ENCODE measurements at regions not wholly inside any gene's neighbourhood (a gene's known extent, or its start where the extent isn't known, plus 50 kb on each side); places are given as distances from the start of the nearest gene placed in this dataset.
"Not testable (repeated sequence)": the region's sequence is repeated elsewhere in the genome, so short reads cannot be mapped to it uniquely, and the experiment has no call there.

- Histone ChIP-seq H3K9ac (ENCODE audit: low read depth in 1 of 2, low read length in 2 of 2) (no peak overlapping the region), H3K9me3 (ENCODE audit: control insufficient read depth in 2 of 2, low read length in 2 of 2) (peaks cover 0 to 2% of the 10 kb centered on the region in 2 donors), H3K36me3 (ENCODE audit: control insufficient read depth in 2 of 2, insufficient read depth in 2 of 2, low read length in 2 of 2) (no peaks in the 10 kb centered on the region), H3K4me3 (ENCODE audit: low read length in 2 of 2) (no peak overlapping the region), H3K4me1 (ENCODE audit: control insufficient read depth in 2 of 2, insufficient read depth in 2 of 2, low read length in 2 of 2) (no peaks in the 10 kb centered on the region), H3K27me3 (ENCODE audit: control insufficient read depth in 2 of 2, insufficient read depth in 2 of 2, low read length in 2 of 2) (no peaks in the 10 kb centered on the region), H3K27ac (ENCODE audit: low read depth in 2 of 2, low read length in 2 of 2) (no peak overlapping the region)
These were observed 991.8 kb upstream of the CTNND2 start for GRCh38 chr5:12896086-12896485.

- Histone ChIP-seq H3K4me1 (ENCODE audit: control insufficient read depth in 2 of 2, insufficient read depth in 2 of 2, low read length in 2 of 2) (no peaks in the 10 kb centered on the region), H3K9ac (ENCODE audit: low read depth in 1 of 2, low read length in 2 of 2) (no peak overlapping the region), H3K9me3 (ENCODE audit: control insufficient read depth in 2 of 2, low read length in 2 of 2) (peaks cover 0 to 5% of the 10 kb centered on the region in 2 donors), H3K27ac (ENCODE audit: low read depth in 2 of 2, low read length in 2 of 2) (no peak overlapping the region), H3K27me3 (ENCODE audit: control insufficient read depth in 2 of 2, insufficient read depth in 2 of 2, low read length in 2 of 2) (no peaks in the 10 kb centered on the region), H3K4me3 (ENCODE audit: low read length in 2 of 2) (no peak overlapping the region), H3K36me3 (ENCODE audit: control insufficient read depth in 2 of 2, insufficient read depth in 2 of 2, low read length in 2 of 2) (no peaks in the 10 kb centered on the region)
These were observed 980.8 kb upstream of the CTNND2 start for GRCh38 chr5:12885018-12885417.

GRCh38 chr5:12883395-12883794 lies 979.1 kb upstream of the CTNND2 start:
- no peak overlapping the region for H3K9ac ChIP-seq (ENCODE audit: low read depth in 1 of 2, low read length in 2 of 2)
- H3K36me3 ChIP-seq (ENCODE audit: control insufficient read depth in 2 of 2, insufficient read depth in 2 of 2, low read length in 2 of 2), result no peaks in the 10 kb centered on the region
- H3K4me1 ChIP-seq (ENCODE audit: control insufficient read depth in 2 of 2, insufficient read depth in 2 of 2, low read length in 2 of 2), result no peaks in the 10 kb centered on the region
- no peak overlapping the region for H3K4me3 ChIP-seq (ENCODE audit: low read length in 2 of 2)
- no peak overlapping the region for H3K27ac ChIP-seq (ENCODE audit: low read depth in 2 of 2, low read length in 2 of 2)
- no peaks in the 10 kb centered on the region for H3K27me3 ChIP-seq (ENCODE audit: control insufficient read depth in 2 of 2, insufficient read depth in 2 of 2, low read length in 2 of 2)
- H3K9me3 ChIP-seq (ENCODE audit: control insufficient read depth in 2 of 2, low read length in 2 of 2), result peaks cover 0 to 5% of the 10 kb centered on the region in 2 donors

GRCh38 chr5:12876541-12877298 lies 972.5 kb upstream of the CTNND2 start:
- Histone ChIP-seq H3K36me3 (ENCODE audit: control insufficient read depth in 2 of 2, insufficient read depth in 2 of 2, low read length in 2 of 2) (no peaks in the 10 kb centered on the region), H3K9ac (ENCODE audit: low read depth in 1 of 2, low read length in 2 of 2) (no peak overlapping the region), H3K4me1 (ENCODE audit: control insufficient read depth in 2 of 2, insufficient read depth in 2 of 2, low read length in 2 of 2) (no peaks in the 10 kb centered on the region), H3K27me3 (ENCODE audit: control insufficient read depth in 2 of 2, insufficient read depth in 2 of 2, low read length in 2 of 2) (no peaks in the 10 kb centered on the region), H3K27ac (ENCODE audit: low read depth in 2 of 2, low read length in 2 of 2) (no peak overlapping the region), H3K4me3 (ENCODE audit: low read length in 2 of 2) (no peak overlapping the region), H3K9me3 (ENCODE audit: control insufficient read depth in 2 of 2, low read length in 2 of 2) (no peaks in the 10 kb centered on the region)

- Histone ChIP-seq H3K36me3 (ENCODE audit: control insufficient read depth in 2 of 2, insufficient read depth in 2 of 2, low read length in 2 of 2) (no peaks in the 10 kb centered on the region), H3K27me3 (ENCODE audit: control insufficient read depth in 2 of 2, insufficient read depth in 2 of 2, low read length in 2 of 2) (no peaks in the 10 kb centered on the region), H3K4me3 (ENCODE audit: low read length in 2 of 2) (no peak overlapping the region), H3K4me1 (ENCODE audit: control insufficient read depth in 2 of 2, insufficient read depth in 2 of 2, low read length in 2 of 2) (no peaks in the 10 kb centered on the region), H3K27ac (ENCODE audit: low read depth in 2 of 2, low read length in 2 of 2) (no peak overlapping the region), H3K9ac (ENCODE audit: low read depth in 1 of 2, low read length in 2 of 2) (no peak overlapping the region), H3K9me3 (ENCODE audit: control insufficient read depth in 2 of 2, low read length in 2 of 2) (no peaks in the 10 kb centered on the region)
These were observed 966.8 kb upstream of the CTNND2 start for GRCh38 chr5:12870872-12871539.

GRCh38 chr5:12865529-12865928 lies 961.3 kb upstream of the CTNND2 start:
- Histone ChIP-seq H3K27ac (ENCODE audit: low read depth in 2 of 2, low read length in 2 of 2) (no peak overlapping the region), H3K4me1 (ENCODE audit: control insufficient read depth in 2 of 2, insufficient read depth in 2 of 2, low read length in 2 of 2) (no peaks in the 10 kb centered on the region), H3K9ac (ENCODE audit: low read depth in 1 of 2, low read length in 2 of 2) (no peak overlapping the region), H3K36me3 (ENCODE audit: control insufficient read depth in 2 of 2, insufficient read depth in 2 of 2, low read length in 2 of 2) (no peaks in the 10 kb centered on the region), H3K27me3 (ENCODE audit: control insufficient read depth in 2 of 2, insufficient read depth in 2 of 2, low read length in 2 of 2) (no peaks in the 10 kb centered on the region), H3K4me3 (ENCODE audit: low read length in 2 of 2) (no peak overlapping the region), H3K9me3 (ENCODE audit: control insufficient read depth in 2 of 2, low read length in 2 of 2) (peaks cover 0 to 5% of the 10 kb centered on the region in 2 donors)

GRCh38 chr5:12861886-12862654 lies 957.8 kb upstream of the CTNND2 start:
- no peaks in the 10 kb centered on the region for H3K36me3 ChIP-seq (ENCODE audit: control insufficient read depth in 2 of 2, insufficient read depth in 2 of 2, low read length in 2 of 2)
- H3K9ac ChIP-seq (ENCODE audit: low read depth in 1 of 2, low read length in 2 of 2), result no peak overlapping the region
- H3K4me3 ChIP-seq (ENCODE audit: low read length in 2 of 2), result no peak overlapping the region
- no peaks in the 10 kb centered on the region for H3K27me3 ChIP-seq (ENCODE audit: control insufficient read depth in 2 of 2, insufficient read depth in 2 of 2, low read length in 2 of 2)
- H3K9me3 ChIP-seq (ENCODE audit: control insufficient read depth in 2 of 2, low read length in 2 of 2), result peaks cover 0 to 5% of the 10 kb centered on the region in 2 donors
- no peaks in the 10 kb centered on the region for H3K4me1 ChIP-seq (ENCODE audit: control insufficient read depth in 2 of 2, insufficient read depth in 2 of 2, low read length in 2 of 2)
- H3K27ac ChIP-seq (ENCODE audit: low read depth in 2 of 2, low read length in 2 of 2), result no peak overlapping the region

- not testable (repeated sequence) for H3K27ac ChIP-seq (ENCODE audit: low read depth in 2 of 2, low read length in 2 of 2); H3K9me3 ChIP-seq (ENCODE audit: control insufficient read depth in 2 of 2, low read length in 2 of 2); H3K36me3 ChIP-seq (ENCODE audit: control insufficient read depth in 2 of 2, insufficient read depth in 2 of 2, low read length in 2 of 2); H3K9ac ChIP-seq (ENCODE audit: low read depth in 1 of 2, low read length in 2 of 2); H3K4me3 ChIP-seq (ENCODE audit: low read length in 2 of 2); H3K27me3 ChIP-seq (ENCODE audit: control insufficient read depth in 2 of 2, insufficient read depth in 2 of 2, low read length in 2 of 2); H3K4me1 ChIP-seq (ENCODE audit: control insufficient read depth in 2 of 2, insufficient read depth in 2 of 2, low read length in 2 of 2)
These were observed 951.9 kb upstream of the CTNND2 start for GRCh38 chr5:12856105-12856504.

- no peak overlapping the region for H3K27ac ChIP-seq (ENCODE audit: low read depth in 2 of 2, low read length in 2 of 2)
- H3K9me3 ChIP-seq (ENCODE audit: control insufficient read depth in 2 of 2, low read length in 2 of 2), result no peaks in the 10 kb centered on the region
- H3K27me3 ChIP-seq (ENCODE audit: control insufficient read depth in 2 of 2, insufficient read depth in 2 of 2, low read length in 2 of 2), result no peaks in the 10 kb centered on the region
- H3K36me3 ChIP-seq (ENCODE audit: control insufficient read depth in 2 of 2, insufficient read depth in 2 of 2, low read length in 2 of 2), result no peaks in the 10 kb centered on the region
- no peak overlapping the region for H3K9ac ChIP-seq (ENCODE audit: low read depth in 1 of 2, low read length in 2 of 2)
- no peaks in the 10 kb centered on the region for H3K4me1 ChIP-seq (ENCODE audit: control insufficient read depth in 2 of 2, insufficient read depth in 2 of 2, low read length in 2 of 2)
- no peak overlapping the region for H3K4me3 ChIP-seq (ENCODE audit: low read length in 2 of 2)
These were observed 950.1 kb upstream of the CTNND2 start for GRCh38 chr5:12854386-12854785.

GRCh38 chr5:12851761-12852160 lies 947.5 kb upstream of the CTNND2 start:
- Histone ChIP-seq H3K9me3 (ENCODE audit: control insufficient read depth in 2 of 2, low read length in 2 of 2) (peaks cover 0 to 3% of the 10 kb centered on the region in 2 donors), H3K27me3 (ENCODE audit: control insufficient read depth in 2 of 2, insufficient read depth in 2 of 2, low read length in 2 of 2) (no peaks in the 10 kb centered on the region), H3K9ac (ENCODE audit: low read depth in 1 of 2, low read length in 2 of 2) (no peak overlapping the region), H3K27ac (ENCODE audit: low read depth in 2 of 2, low read length in 2 of 2) (no peak overlapping the region), H3K36me3 (ENCODE audit: control insufficient read depth in 2 of 2, insufficient read depth in 2 of 2, low read length in 2 of 2) (no peaks in the 10 kb centered on the region), H3K4me1 (ENCODE audit: control insufficient read depth in 2 of 2, insufficient read depth in 2 of 2, low read length in 2 of 2) (no peaks in the 10 kb centered on the region), H3K4me3 (ENCODE audit: low read length in 2 of 2) (no peak overlapping the region)

Measured in mucosa of rectum (tissue), 2 donors.